GM10248 (cell line): ENCODE measurements at regions not wholly inside any gene's neighbourhood (a gene's known extent, or its start where the extent isn't known, plus 50 kb on each side); places are given as distances from the start of the nearest gene placed in this dataset.

ENCODE experiments used
- CTCF ChIA-PET: fragments of 300-600 bp; sonication (Branson Sonifier 250); formaldehyde crosslinking; extraction: SDS; loops from one replicate; lab custom pipeline; 2021; ENCODE audit warnings: antibody characterized with exemption; lab: Yijun Ruan, JAX
- POLR2A ChIA-PET: fragments of 350-650 bp; sonication (Branson Sonifier 250); formaldehyde crosslinking; extraction: SDS; loops from one replicate; lab custom pipeline; 2020; ENCODE audit warnings: antibody characterized with exemption; lab: Yijun Ruan, JAX
- DNase-seq: peaks from one replicate; pipeline ENCODE4 v3.0.0; 2012; ENCODE audit errors: extremely low spot score
- CTCF ChIP-seq: IDR thresholded peaks from 2 replicates; pipeline ENCODE4 v1.5.1; 2012; ENCODE audit warnings: mild to moderate bottlenecking, low read depth; ENCODE audit errors: extremely low read depth, missing control alignments, control extremely low read depth

GRCh38 chr2:12048550-12048949, 302.1 kb downstream of the LPIN1 start:
- peak; percentile 30 for TF ChIP-seq CTCF
- POLR2A ChIA-PET = no interaction called here
- CTCF ChIA-PET = interaction anchor here (0.7 to 1.2 kb wide), 5 partner anchors 12 to 182 kb away, joined by 3 to 4 read pairs (median 3); no protein-coding TSS in a partner anchor

GRCh38 chr2:12050396-12050795, 304.0 kb downstream of the LPIN1 start:
- no peak for TF ChIP-seq CTCF
- POLR2A ChIA-PET = no interaction called here
- CTCF ChIA-PET = no interaction called here
- no peak for DNase-seq

More at GRCh38 chr2:12048550-12048949, 302.1 kb downstream of the LPIN1 start:
- DNase-seq = no peak

- ChIA-PET CTCF (no interaction called here), POLR2A (no interaction called here)
- DNase-seq = no peak
- no peak for TF ChIP-seq CTCF
Observed at GRCh38 chr2:12051831-12052230, 305.4 kb downstream of the LPIN1 start.

- TF ChIP-seq CTCF = no peak
- ChIA-PET CTCF (interaction anchor here (0.7 kb wide), 1 partner anchor 9 kb away, joined by 3 read pairs; no protein-coding TSS in a partner anchor), POLR2A (no interaction called here)
- no peak for DNase-seq
Observed at GRCh38 chr2:12052796-12053195, 306.4 kb downstream of the LPIN1 start.

GRCh38 chr2:12054956-12055618, 308.7 kb downstream of the LPIN1 start:
- ChIA-PET CTCF (interaction anchor here (1.4 kb wide), 1 partner anchor 113 kb away, joined by 3 read pairs; no protein-coding TSS in a partner anchor), POLR2A (no interaction called here)
- TF ChIP-seq CTCF = no peak
- no peak for DNase-seq

GRCh38 chr2:12057436-12058166, 311.2 kb downstream of the LPIN1 start:
- TF ChIP-seq CTCF = no peak
- ChIA-PET POLR2A (no interaction called here), CTCF (no interaction called here)
- peak; percentile 34 for DNase-seq
